K562 (cell line): ENCODE measurements at regions not wholly inside any gene's neighbourhood (a gene's known extent, or its start where the extent isn't known, plus 50 kb on each side); places are given as distances from the start of the nearest gene placed in this dataset.
A peak's percentile ranks its signal among the peaks of the same experiment; 100 is the strongest.

Experiments
- ATAC-seq: fragments of 200-7000 bp; cut with Tn5 transposase; 3 replicates; pipeline ENCODE4 v1.9.1; 2020; ENCODE audit warnings: moderate library complexity
- BruUV-seq: library from RNA; stranded (reverse); fragments of 400-500 nt; replicated peaks from 2 replicates; lab custom pipeline; 2021; lab: Mats Ljungman, UMichigan
- CTCF ChIA-PET: fragments of 300-600 bp; formaldehyde crosslinking; extraction: SDS; loops from one replicate; lab custom pipeline; 2021; ENCODE audit warnings: low intra/inter-chr PET ratio; lab: Yijun Ruan, JAX
- POLR2A ChIA-PET: fragments of 300-600, 350-650 bp; sonication (Branson Sonifier 250); formaldehyde crosslinking; extraction: SDS; loops from one replicate; lab custom pipeline; 2021; ENCODE audit warnings: antibody characterized with exemption, inconsistent platforms; lab: Yijun Ruan, JAX
- DNase-seq, 4 experiments: peaks; one replicate each; pipeline versions ENCODE4 v3.0.0 to v3.0.0-alpha.2; 2011 to 2018; ENCODE audit warnings: low spot score in 3 of 4, mixed read lengths in 3 of 4; ENCODE audit errors: extremely low read depth in 1 of 4
- FAIRE-seq: peaks from 2 replicates; lab custom pipeline; 2011; peaks lifted over from hg19 to GRCh38; lab: Jason Lieb, UNC
- H2AFZ ChIP-seq: 2 replicates; pipeline ENCODE4 v1.6.0; 2011; ENCODE audit warnings: low read depth, low read length, control low read depth, inconsistent platforms
- H3K27ac ChIP-seq: fragments of 200-600 bp; 3 replicates; pipeline ENCODE4 v1.8.0; 2011; ENCODE audit warnings: low read depth, mild to moderate bottlenecking, control low read depth, inconsistent platforms, low read length, moderate library complexity, mixed read lengths; ENCODE audit errors: extremely low read depth
- H3K27me3 ChIP-seq, 2 experiments: fragments of 300-600 bp in 1 of 2; 2 replicates in 1 of 2; 3 replicates in 1 of 2; pipeline versions ENCODE4 v1.6.0 to v1.8.0; 2011; ENCODE audit warnings: inconsistent platforms in 2 of 2, low read length in 2 of 2, mild to moderate bottlenecking in 1 of 2, mixed read lengths in 1 of 2, moderate library complexity in 1 of 2; ENCODE audit not compliant: control insufficient read depth in 2 of 2, insufficient read depth in 2 of 2
- H3K36me3 ChIP-seq: fragments of 300-600 bp; 3 replicates; pipeline ENCODE4 v1.8.0; 2011; ENCODE audit warnings: mild to moderate bottlenecking, low read length, inconsistent platforms; ENCODE audit not compliant: control insufficient read depth, insufficient read depth
- H3K4me1 ChIP-seq, 2 experiments: fragments of 200-600 bp in 1 of 2; replicated peaks in 1 of 2; 2 replicates in 1 of 2; 3 replicates in 1 of 2; pipeline versions ENCODE4 v1.5.1 to v1.8.0; 2011; ENCODE audit warnings: inconsistent platforms in 2 of 2, low read length in 2 of 2, mild to moderate bottlenecking in 1 of 2, mixed read lengths in 1 of 2, moderate library complexity in 1 of 2; ENCODE audit not compliant: control insufficient read depth in 2 of 2, insufficient read depth in 2 of 2
- H3K4me2 ChIP-seq: 2 replicates; pipeline ENCODE4 v1.6.1; 2011; ENCODE audit warnings: low read length, control low read depth, inconsistent platforms, mixed read lengths; ENCODE audit not compliant: insufficient read depth
- H3K4me3 ChIP-seq: fragments of 200-600 bp; sonication (generic), shearing (Covaris generic); 2 replicates; pipeline ENCODE4 v1.5.1; 2016; ENCODE audit warnings: control low read depth, inconsistent platforms
- H3K79me2 ChIP-seq: fragments of 200-600 bp; 3 replicates; pipeline ENCODE4 v1.8.0; 2011; ENCODE audit warnings: low read length, inconsistent platforms; ENCODE audit not compliant: control insufficient read depth, insufficient read depth
- H3K9ac ChIP-seq, 2 experiments: 2 replicates each; pipeline versions ENCODE4 v1.6.0 to v1.6.1; 2011; ENCODE audit warnings: low read depth in 2 of 2, low read length in 2 of 2, control low read depth in 1 of 2, inconsistent platforms in 1 of 2, mild to moderate bottlenecking in 1 of 2, mixed read lengths in 1 of 2; ENCODE audit not compliant: insufficient read depth in 1 of 2
- H3K9me1 ChIP-seq: one replicate; pipeline ENCODE4 v1.6.0; 2011; ENCODE audit warnings: inconsistent platforms, mild to moderate bottlenecking, low read length, moderate library complexity; ENCODE audit not compliant: control insufficient read depth, insufficient read depth
- H3K9me3 ChIP-seq: replicated peaks from 2 replicates; pipeline ENCODE4 v1.5.1; 2011; ENCODE audit warnings: low read depth, low read length, inconsistent platforms; ENCODE audit not compliant: control insufficient read depth, insufficient read depth
- H4K20me1 ChIP-seq: replicated peaks from 2 replicates; pipeline ENCODE4 v1.6.1; 2011; ENCODE audit warnings: low read length, inconsistent platforms, mixed read lengths; ENCODE audit not compliant: control insufficient read depth, insufficient read depth
- ATF3 ChIP-seq, 2 experiments: fragments of 450-650 bp in 1 of 2; sonication (generic) in 1 of 2; formaldehyde crosslinking in 1 of 2; IDR thresholded peaks in 1 of 2; conservative IDR thresholded peaks in 1 of 2; 2 replicates each; pipeline versions ENCODE4 v1.6.1 to v1.8.1; 2016 to 2023; ENCODE audit warnings: mild to moderate bottlenecking in 2 of 2, moderate library complexity in 2 of 2, inconsistent platforms in 1 of 2, missing genetic modification reagents in 1 of 2
- CCAR2 ChIP-seq: fragments of 200-400 bp; formaldehyde crosslinking; IDR thresholded peaks from 2 replicates; pipeline ENCODE4 v1.6.1; 2017; ENCODE audit warnings: mild to moderate bottlenecking, low read depth, low read length
- CHD1 ChIP-seq: fragments of 200-600 bp; sonication (generic); IDR thresholded peaks from one replicate; pipeline ENCODE4 v1.6.1; 2012; ENCODE audit warnings: mild to moderate bottlenecking, moderate library complexity, low read length, inconsistent platforms
- CREBBP ChIP-seq: IDR thresholded peaks from one replicate; pipeline ENCODE4 v1.6.1; 2012; ENCODE audit warnings: low read depth, mild to moderate bottlenecking, control low read depth, inconsistent platforms, low read length
- FOSL1 ChIP-seq: fragments of 200-800 bp; sonication (Bioruptor generic); conservative IDR thresholded peaks from 2 replicates; pipeline ENCODE4 v1.6.1; 2016; ENCODE audit warnings: missing genetic modification characterization, missing compliant biosample characterization
- FOXK1 ChIP-seq: sonication (generic); formaldehyde crosslinking; IDR thresholded peaks from 2 replicates; pipeline ENCODE4 v1.8.0; 2022; ENCODE audit warnings: missing genetic modification reagents, mild to moderate bottlenecking, borderline replicate concordance
- LEF1 ChIP-seq: fragments of 450-650 bp; IDR thresholded peaks from 2 replicates; pipeline ENCODE4 v1.6.1; 2016; ENCODE audit warnings: mild to moderate bottlenecking
- MEIS2 ChIP-seq: fragments of 450-650 bp; IDR thresholded peaks from 2 replicates; pipeline ENCODE4 v1.6.1; 2014; ENCODE audit warnings: mild to moderate bottlenecking; ENCODE audit not compliant: partially characterized antibody
- POLR3G ChIP-seq: IDR thresholded peaks from 2 replicates; pipeline ENCODE4 v1.6.1; 2011; ENCODE audit not compliant: insufficient read length, insufficient replicate concordance; ENCODE audit errors: extremely low read depth
- SRSF7 ChIP-seq: fragments of 200-400 bp; formaldehyde crosslinking; optimal IDR thresholded peaks from 2 replicates; pipeline ENCODE3; 2017; ENCODE audit warnings: mild to moderate bottlenecking, low read depth, low read length
- TCF15 ChIP-seq: fragments of 250-450 bp; sonication (Bioruptor Pico); IDR thresholded peaks from 2 replicates; pipeline ENCODE4 v1.8.0; 2022; ENCODE audit warnings: moderate library complexity, mild to moderate bottlenecking, inconsistent platforms
- ZBTB17 ChIP-seq: fragments of 450-650 bp; formaldehyde crosslinking; IDR thresholded peaks from 2 replicates; pipeline ENCODE4 v1.4.0; 2020; ENCODE audit warnings: mild to moderate bottlenecking
- WGBS: fragments of 100-300 bp; shearing (Covaris generic); methylation state at CpG from one replicate; pipeline ENCODE4 v1.1.6; 2016; ENCODE audit warnings: low coverage, mixed read lengths; ENCODE audit not compliant: insufficient coverage; ENCODE audit errors: missing lambda C conversion rate; 5-methylcytosine and 5-hydroxymethylcytosine counted together
- in situ Hi-C: fragments of 300-500 bp; cut with MboI; formaldehyde crosslinking; loops from 4 replicates; pipeline ENCODE4 v1.15.0; 2018; ENCODE audit warnings: inconsistent platforms, mixed read lengths
- intact Hi-C: fragments of 100-400 bp; cut with micrococcal nuclease; formaldehyde crosslinking; loops from 2 replicates; pipeline ENCODE4 v1.14.2; 2022
- TF ChIP-seq, protein P1 (sequence below): sonication (generic); formaldehyde crosslinking; IDR thresholded peaks from 2 replicates; pipeline ENCODE4 v1.8.0; 2023; ENCODE audit warnings: mild to moderate bottlenecking, missing genetic modification reagents

GRCh38 chr7:25922296-25922695 is 229.7 kb upstream of the NFE2L3 start:
- H2AFZ ChIP-seq: peak overlapping the region; percentile 34; the same call in 1 of the 2 replicates
- in situ Hi-C loops: no loop called here
- 7% methylated on average over 3 of the region's 3 CpGs for WGBS
- TF ChIP-seq FOXK1 (CRISPR knock-in tag) (no peak), CCAR2 (no peak), LEF1 (no peak), POLR3G (no peak), CHD1 (no peak), TCF15 (CRISPR knock-in tag) (no peak), ZBTB17 (CRISPR knock-in tag) (peak; percentile 53; the same call in 1 of the 2 replicates), MEIS2 (peak; percentile 18), SRSF7 (no peak), FOSL1 (tag) (peak; percentile 90), ATF3 (IDR thresholded peaks at IDR 0.05) (no peak), ATF3 (CRISPR knock-in tag; conservative IDR thresholded peaks at IDR 0.05) (no peak), CREBBP (no peak)
- TF ChIP-seq, protein P1, sequence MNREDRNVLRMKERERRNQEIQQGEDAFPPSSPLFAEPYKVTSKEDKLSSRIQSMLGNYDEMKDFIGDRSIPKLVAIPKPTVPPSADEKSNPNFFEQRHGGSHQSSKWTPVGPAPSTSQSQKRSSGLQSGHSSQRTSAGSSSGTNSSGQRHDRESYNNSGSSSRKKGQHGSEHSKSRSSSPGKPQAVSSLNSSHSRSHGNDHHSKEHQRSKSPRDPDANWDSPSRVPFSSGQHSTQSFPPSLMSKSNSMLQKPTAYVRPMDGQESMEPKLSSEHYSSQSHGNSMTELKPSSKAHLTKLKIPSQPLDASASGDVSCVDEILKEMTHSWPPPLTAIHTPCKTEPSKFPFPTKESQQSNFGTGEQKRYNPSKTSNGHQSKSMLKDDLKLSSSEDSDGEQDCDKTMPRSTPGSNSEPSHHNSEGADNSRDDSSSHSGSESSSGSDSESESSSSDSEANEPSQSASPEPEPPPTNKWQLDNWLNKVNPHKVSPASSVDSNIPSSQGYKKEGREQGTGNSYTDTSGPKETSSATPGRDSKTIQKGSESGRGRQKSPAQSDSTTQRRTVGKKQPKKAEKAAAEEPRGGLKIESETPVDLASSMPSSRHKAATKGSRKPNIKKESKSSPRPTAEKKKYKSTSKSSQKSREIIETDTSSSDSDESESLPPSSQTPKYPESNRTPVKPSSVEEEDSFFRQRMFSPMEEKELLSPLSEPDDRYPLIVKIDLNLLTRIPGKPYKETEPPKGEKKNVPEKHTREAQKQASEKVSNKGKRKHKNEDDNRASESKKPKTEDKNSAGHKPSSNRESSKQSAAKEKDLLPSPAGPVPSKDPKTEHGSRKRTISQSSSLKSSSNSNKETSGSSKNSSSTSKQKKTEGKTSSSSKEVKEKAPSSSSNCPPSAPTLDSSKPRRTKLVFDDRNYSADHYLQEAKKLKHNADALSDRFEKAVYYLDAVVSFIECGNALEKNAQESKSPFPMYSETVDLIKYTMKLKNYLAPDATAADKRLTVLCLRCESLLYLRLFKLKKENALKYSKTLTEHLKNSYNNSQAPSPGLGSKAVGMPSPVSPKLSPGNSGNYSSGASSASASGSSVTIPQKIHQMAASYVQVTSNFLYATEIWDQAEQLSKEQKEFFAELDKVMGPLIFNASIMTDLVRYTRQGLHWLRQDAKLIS (CRISPR knock-in tag): no peak
- H3K4me2 ChIP-seq: no peak overlapping the region
- POLR2A ChIA-PET: no interaction called here
- DNase-seq (no peak), FAIRE-seq (no peak), ATAC-seq (no peak)
- H3K4me3 ChIP-seq: no peak overlapping the region
- no peaks in the 10 kb centered on the region for H3K9me3 ChIP-seq
- no peaks in the 10 kb centered on the region for H3K36me3 ChIP-seq
- H3K9ac ChIP-seq: no peak overlapping the region
- CTCF ChIA-PET: no interaction called here
- H3K4me1 ChIP-seq: peaks cover 7 to 11% of the 10 kb centered on the region in 2 experiments
- no peaks in the 10 kb centered on the region for H4K20me1 ChIP-seq
- H3K27me3 ChIP-seq: no peaks in the 10 kb centered on the region
- intact Hi-C loops: no loop called here
- no peaks in the 10 kb centered on the region for H3K9me1 ChIP-seq
- BruUV-seq: no TSS peak
- H3K27ac ChIP-seq: no peak overlapping the region
- no peaks in the 10 kb centered on the region for H3K79me2 ChIP-seq
